NCI-H82 (cell line): ENCODE measurements at regions not wholly inside any gene's neighbourhood (a gene's known extent, or its start where the extent isn't known, plus 50 kb on each side); places are given as distances from the start of the nearest gene placed in this dataset.

Experiments
- DNase-seq: peaks from one replicate; lab custom pipeline; 2025; lab: John Stamatoyannopoulos, UW

- DNase-seq: no peak
Measured at GRCh38 chr7:80403686-80404241, 108.1 kb downstream of the GNAT3 start.

GRCh38 chr7:80401708-80402107, 110.2 kb downstream of the GNAT3 start:
- no peak for DNase-seq

- no peak for DNase-seq
Measured at GRCh38 chr7:80393786-80394185, 118.1 kb downstream of the GNAT3 start.

DNA sequence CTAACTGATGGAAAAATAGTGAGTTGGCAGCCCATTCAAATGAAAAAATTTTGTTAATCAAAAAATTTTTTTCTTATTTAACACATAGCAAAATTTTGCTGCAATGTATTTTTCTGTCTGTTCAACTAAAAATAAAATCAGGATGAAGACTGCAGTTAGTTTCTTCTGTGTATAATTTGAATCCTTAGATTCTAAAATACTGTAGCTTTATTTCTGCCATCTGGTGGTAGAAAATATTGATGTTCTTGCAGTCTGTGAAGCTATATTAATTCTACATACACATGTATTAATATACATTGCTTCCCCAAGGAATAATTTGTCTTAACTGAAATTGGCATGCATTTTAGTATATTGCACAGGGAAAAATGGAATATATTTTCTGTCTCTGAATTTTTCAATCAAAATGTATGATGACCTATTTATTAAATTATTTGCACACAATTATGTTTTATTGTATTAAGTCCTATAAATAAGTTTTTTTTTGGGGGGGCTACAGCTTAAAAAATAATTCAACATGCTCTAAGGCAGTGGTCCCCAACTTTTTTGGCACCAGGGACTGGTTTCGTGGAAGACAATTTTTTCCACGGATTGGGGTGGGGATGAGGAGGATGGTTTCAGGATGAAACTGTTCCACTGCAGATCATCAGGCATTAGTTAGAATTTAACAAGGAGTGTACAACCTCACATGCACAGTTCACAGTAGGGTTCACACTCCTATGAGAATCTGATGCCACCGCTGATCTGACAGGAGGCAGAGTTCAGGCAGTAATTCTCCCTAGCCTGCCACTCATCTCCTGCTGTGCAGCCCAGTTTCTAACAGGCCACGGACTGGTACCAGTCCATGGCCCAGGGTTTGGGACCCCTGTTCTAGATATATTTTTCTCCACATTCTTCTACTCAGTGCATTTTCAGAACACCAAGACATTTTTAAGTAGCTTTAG, 119.4 kb downstream of the GNAT3 start:
- DNase-seq: peak; percentile 27

- DNase-seq: no peak
Measured at GRCh38 chr7:80387634-80388193, 124.2 kb downstream of the GNAT3 start.

- DNase-seq: no peak
Measured at GRCh38 chr7:80386686-80387085, 125.2 kb downstream of the GNAT3 start.

DNA sequence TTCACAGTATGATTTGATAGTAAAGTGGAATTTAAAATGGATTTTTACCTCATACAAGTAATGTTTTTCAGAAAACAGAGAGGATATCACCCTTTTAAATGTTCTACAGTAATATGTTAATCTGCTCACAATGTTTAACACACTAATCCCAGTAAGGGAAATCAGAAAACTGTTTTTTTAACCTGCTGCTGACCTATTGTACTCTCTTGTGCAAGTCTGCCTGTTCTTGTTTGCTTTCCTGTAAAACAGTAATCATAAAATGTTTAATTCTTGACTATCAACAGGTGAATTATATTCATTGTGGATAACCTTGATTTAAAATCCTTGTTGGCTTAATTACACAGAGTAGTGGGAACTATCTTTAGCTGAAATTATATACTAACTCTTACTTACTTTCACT, 126.4 kb downstream of the GNAT3 start:
- no peak for DNase-seq

DNA sequence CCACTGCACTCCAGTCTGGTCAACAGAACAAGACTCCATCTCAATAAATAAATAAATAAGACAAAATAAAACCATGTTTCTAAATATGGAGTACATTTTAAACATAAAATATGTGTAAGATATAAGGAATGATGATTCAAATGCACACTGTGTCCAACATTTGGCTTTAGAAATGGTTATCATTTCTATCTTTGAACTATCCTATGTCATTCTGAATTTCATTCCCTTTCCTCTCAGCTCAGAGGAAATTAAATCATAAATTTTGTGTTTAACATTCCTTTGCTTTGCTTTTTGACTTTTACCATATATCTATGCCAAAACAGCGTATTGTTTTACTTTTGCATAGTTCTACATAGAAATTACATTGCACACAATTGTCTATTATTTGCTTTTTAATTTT, 130.9 kb downstream of the GNAT3 start:
- DNase-seq: no peak

- DNase-seq: no peak
Measured at GRCh38 chr7:80379034-80379982, 132.6 kb downstream of the GNAT3 start.

DNA sequence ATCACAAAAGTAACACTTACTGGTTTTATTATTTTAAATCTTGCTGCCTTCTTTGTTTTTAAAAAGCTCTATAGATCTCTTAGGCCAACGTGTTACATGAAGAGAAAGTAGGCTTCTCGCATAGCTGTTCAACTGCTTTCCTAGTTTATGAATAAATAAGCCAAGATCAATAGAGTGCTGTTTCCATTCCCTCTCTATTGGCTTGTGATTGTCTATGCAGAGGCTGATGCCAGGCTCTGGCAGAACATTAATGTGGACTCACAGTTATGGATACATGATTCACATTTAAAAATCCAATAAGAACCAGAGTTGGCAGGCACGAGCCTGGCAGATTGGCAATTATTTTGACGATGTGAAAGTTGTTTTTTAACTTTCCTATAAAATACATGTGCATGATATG, 137.5 kb downstream of the GNAT3 start:
- no peak for DNase-seq

- DNase-seq: no peak
Measured at GRCh38 chr7:80373429-80374032, 138.3 kb downstream of the GNAT3 start.

- no peak for DNase-seq
Measured at GRCh38 chr7:80372415-80372814, 139.4 kb downstream of the GNAT3 start.

DNA sequence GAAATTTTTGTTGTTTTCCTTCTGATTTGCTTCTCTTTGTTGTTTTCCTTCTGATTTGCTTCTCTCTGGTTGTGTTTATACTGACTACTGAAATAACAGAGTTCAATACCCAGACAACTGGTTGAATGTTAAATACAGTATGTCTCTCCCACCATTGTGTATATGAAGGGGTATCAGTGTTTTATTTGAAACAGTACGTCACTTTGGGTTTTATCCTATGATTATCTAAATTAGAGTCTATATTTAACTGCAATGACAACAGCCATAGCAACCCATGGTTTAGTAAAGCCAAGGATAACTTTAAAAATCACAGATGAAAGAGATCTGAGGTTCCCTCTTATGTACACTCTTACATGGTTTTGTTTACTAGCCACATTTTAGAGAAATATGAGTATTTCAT, 141.3 kb downstream of the GNAT3 start:
- DNase-seq: no peak

GRCh38 chr7:80369321-80369720, 142.5 kb downstream of the GNAT3 start:
- no peak for DNase-seq

- DNase-seq: no peak
Measured at GRCh38 chr7:80362677-80363076, 149.2 kb downstream of the GNAT3 start.

GRCh38 chr7:80362010-80362618, 149.8 kb downstream of the GNAT3 start:
- DNase-seq: no peak

DNA sequence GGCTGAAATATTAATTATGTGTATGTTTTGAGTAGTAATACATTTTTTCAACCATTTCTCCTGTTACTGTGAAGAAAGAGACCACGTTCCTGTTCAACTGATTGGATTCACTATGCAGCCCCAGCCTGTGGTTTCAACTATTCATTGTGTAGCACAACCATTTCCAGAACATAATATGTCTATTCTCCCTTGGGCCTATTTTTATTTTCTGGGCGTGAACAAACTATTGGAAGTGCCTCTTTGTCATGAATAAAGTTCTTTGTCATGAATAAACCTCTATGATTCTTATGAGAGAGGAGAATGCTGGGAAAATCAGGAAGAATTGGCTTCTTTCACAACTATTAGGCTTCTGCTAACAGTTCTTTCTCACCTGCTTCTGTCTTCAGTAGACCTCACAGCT, 152.4 kb downstream of the GNAT3 start:
- no peak for DNase-seq

DNA sequence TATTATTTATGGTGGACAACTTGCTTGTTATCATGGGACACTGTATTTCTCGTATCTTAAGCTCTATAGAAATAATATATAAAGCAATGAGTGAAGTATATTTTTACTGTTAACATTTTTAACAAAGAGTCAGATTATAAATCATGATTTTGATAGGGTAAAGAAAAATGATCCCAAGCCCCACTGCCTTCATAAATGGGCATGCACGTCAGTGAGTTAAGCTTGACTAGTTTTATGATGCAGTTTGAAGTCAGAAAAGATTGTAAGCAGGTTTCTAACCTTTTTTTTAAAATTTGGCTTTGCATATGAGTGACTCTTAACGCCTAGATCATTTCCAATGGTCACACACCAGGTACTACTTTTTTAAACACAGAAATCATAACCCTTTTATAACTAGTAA, 152.8 kb downstream of the GNAT3 start:
- no peak for DNase-seq

- DNase-seq: no peak
Measured at GRCh38 chr7:80357530-80357929, 154.3 kb downstream of the GNAT3 start.

DNA sequence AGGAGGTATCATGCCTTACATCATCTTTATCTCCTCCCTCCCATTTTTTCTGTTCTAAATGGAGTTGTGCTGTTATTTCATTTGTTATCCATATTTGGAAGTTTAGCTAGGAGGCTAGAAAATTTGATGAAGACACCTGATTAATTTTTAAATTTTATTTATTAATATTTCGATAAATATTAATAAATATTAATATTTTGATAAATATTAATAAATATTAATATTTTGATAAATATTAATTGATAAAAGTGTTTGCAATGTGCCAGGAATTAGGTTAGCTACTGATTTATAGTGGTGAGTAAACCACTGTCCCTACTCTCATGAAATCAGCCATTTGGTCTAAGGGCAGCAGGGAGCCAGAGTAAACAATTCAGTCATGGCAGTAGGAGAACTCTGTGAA, 161.4 kb downstream of the GNAT3 start:
- DNase-seq: no peak

DNA sequence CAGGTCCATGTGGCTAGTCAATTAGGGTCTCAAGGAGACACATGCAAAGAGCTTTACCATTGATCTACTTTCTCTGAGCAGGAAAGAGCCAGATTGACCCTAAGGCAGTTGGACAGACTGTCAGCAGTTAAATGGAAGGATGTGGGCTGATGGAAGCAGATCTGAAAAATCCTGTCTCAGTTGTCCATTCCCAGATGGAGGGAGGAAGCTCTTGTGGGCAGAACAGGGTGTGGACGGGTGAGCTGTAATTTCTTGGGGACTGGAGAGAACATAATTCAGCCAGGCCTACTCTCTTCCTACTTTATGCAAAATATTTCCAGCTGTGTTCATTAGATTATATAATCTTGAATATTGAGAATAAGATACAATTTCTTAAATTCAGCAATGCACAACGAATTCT, 163.6 kb downstream of the GNAT3 start:
- no peak for DNase-seq
